Spleen (tissue), 11 donors: ENCODE measurements at regions not wholly inside any gene's neighbourhood (a gene's known extent, or its start where the extent isn't known, plus 50 kb on each side); places are given as distances from the start of the nearest gene placed in this dataset.

Experiments used
- DNase-seq: peaks from one replicate; pipeline ENCODE4 v3.0.0-alpha.2; 2020
- H3K27ac ChIP-seq, 8 donors: fragments of 200-600 bp; sonication (generic) in 7 of 8; 1 replicate in 4 of 8; 2 replicates in 4 of 8; pipeline versions ENCODE4 v1.5.0 to v1.8.0; 2016 to 2021; ENCODE audit warnings: inconsistent platforms in 4 of 8, mild to moderate bottlenecking in 4 of 8, moderate library complexity in 1 of 8
- H3K27me3 ChIP-seq, 7 donors: fragments of 200-600 bp; sonication (generic) in 6 of 7; replicated peaks in 1 of 7; 1 replicate in 4 of 7; 2 replicates in 3 of 7; pipeline versions ENCODE4 v1.5.0 to v1.8.0; 2016 to 2021; ENCODE audit warnings: inconsistent platforms in 3 of 7, mild to moderate bottlenecking in 1 of 7
- H3K36me3 ChIP-seq, 6 donors: fragments of 200-600 bp; sonication (generic) in 5 of 6; 1 replicate in 4 of 6; 2 replicates in 2 of 6; pipeline versions ENCODE4 v1.5.0 to v1.8.0; 2016 to 2021; ENCODE audit warnings: inconsistent platforms in 2 of 6
- H3K4me1 ChIP-seq, 6 donors: fragments of 200-600 bp; sonication (generic) in 5 of 6; 1 replicate in 3 of 6; 2 replicates in 3 of 6; pipeline versions ENCODE4 v1.5.0 to v1.8.0; 2016 to 2021; ENCODE audit warnings: inconsistent platforms in 3 of 6
- H3K4me3 ChIP-seq, 8 donors: fragments of 200-600 bp; sonication (generic) in 7 of 8; 1 replicate in 4 of 8; 2 replicates in 4 of 8; pipeline versions ENCODE4 v1.5.0 to v1.8.0; 2016 to 2021; ENCODE audit warnings: inconsistent platforms in 4 of 8, mild to moderate bottlenecking in 4 of 8, moderate library complexity in 2 of 8
- H3K9me3 ChIP-seq, 8 donors: fragments of 200-600 bp; sonication (generic) in 7 of 8; 1 replicate in 4 of 8; 2 replicates in 4 of 8; pipeline versions ENCODE4 v1.5.0 to v1.8.0; 2016 to 2021; ENCODE audit warnings: inconsistent platforms in 4 of 8
- CTCF ChIP-seq, 11 experiments: fragments of 200-600 bp in 7 of 11; fragments of 450-650 bp in 4 of 11; sonication (generic) in 4 of 11; IDR thresholded peaks in 8 of 11; conservative IDR thresholded peaks in 3 of 11; 1 replicate in 7 of 11; 2 replicates in 4 of 11; pipeline versions ENCODE4 v1.4.0 to v1.8.0; 2016 to 2021; ENCODE audit warnings: antibody characterized with exemption in 11 of 11, inconsistent platforms in 4 of 11, mild to moderate bottlenecking in 1 of 11
- POLR2A ChIP-seq, 3 donors: fragments of 450-650 bp; IDR thresholded peaks; one replicate each; pipeline ENCODE4 v1.5.1; 2017; ENCODE audit warnings: antibody characterized with exemption in 3 of 3, mild to moderate bottlenecking in 1 of 3
- POLR2AphosphoS5 ChIP-seq, 3 donors: sonication (generic); formaldehyde crosslinking; IDR thresholded peaks; one replicate each; pipeline ENCODE4 v1.5.1; 2017; ENCODE audit warnings: antibody characterized with exemption in 3 of 3
- WGBS, 5 donors: extraction: QIAGEN DNeasy Blood & Tissue Kit in 3 of 5; methylation state at CpG; one replicate each; pipeline versions ENCODE4 v1.1.5 to v1.1.7; 2013 to 2018; 5-methylcytosine and 5-hydroxymethylcytosine counted together
- intact Hi-C: fragments of 100-400 bp; cut with DNase I; formaldehyde crosslinking; loops from one replicate; pipeline ENCODE4 v1.15.0; 2023; ENCODE audit warnings: low total_unique reads
- donor health status: healthy with polysubstance abuse.
- donor health status: DM: no; HTN: no; CAD: no; lungs with moderate emphysema.
- donor health status: DM: no; HTN: no; CAD: no.
- donor health status: Bipolar disorder and iron deficiency.
- donor health status: healthy.
- donor health status: DM: no; HTN: no; CAD: no.
- donor health status: DM: yes; HTN: yes; CAD: no.

DNA sequence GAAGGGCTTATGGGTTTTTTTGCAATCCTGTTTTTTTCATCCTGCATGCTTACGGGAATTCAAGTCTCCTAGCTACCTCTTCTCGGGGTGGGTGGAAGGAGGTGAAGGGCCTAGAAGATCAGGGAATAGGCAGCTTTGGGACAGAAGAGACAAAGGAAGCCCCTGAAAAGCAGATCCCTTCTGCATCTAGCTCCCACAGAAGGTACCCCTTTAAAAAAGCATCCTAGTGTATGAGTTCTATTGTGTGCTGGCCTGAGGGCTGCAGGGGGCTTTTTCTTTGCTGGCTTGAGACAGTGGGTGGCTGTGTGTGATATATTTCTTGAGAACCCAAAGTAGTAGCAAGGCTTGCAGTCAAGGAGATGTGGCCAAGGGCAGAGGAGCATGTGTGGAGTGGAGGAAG, 330.5 kb downstream of the MAF start:
- no peak for DNase-seq
- no peaks in the 10 kb centered on the region for H3K27me3 ChIP-seq
- H3K4me1 ChIP-seq = peaks cover 0 to 48% (median 22%) of the 10 kb centered on the region in 6 donors
- 77 to 88% (median 87%) methylated on average over 2 of the region's 2 CpGs for WGBS, 5 donors
- no peak overlapping the region for H3K27ac ChIP-seq
- H3K36me3 ChIP-seq = no peaks in the 10 kb centered on the region
- TF ChIP-seq POLR2A (IDR thresholded peaks at IDR 0.05) (no peak), CTCF (IDR thresholded peaks at IDR 0.05 in 8 of 11, conservative IDR thresholded peaks at IDR 0.05 in 3 of 11) (no peak), POLR2AphosphoS5 (IDR thresholded peaks at IDR 0.05) (no peak)
- no peaks in the 10 kb centered on the region for H3K9me3 ChIP-seq
- intact Hi-C loops = no loop called here
- no peak overlapping the region for H3K4me3 ChIP-seq

GRCh38 chr16:79269211-79269863, 331.2 kb downstream of the MAF start:
- H3K27ac ChIP-seq = peak overlapping the region in 2 of 8 donors; percentile 29 to 44
- WGBS, 5 donors = 42 to 56% (median 49%) methylated on average over 8 of the region's 8 CpGs
- no peak overlapping the region for H3K4me3 ChIP-seq
- TF ChIP-seq POLR2AphosphoS5 (IDR thresholded peaks at IDR 0.05) = no peak
- TF ChIP-seq POLR2A (IDR thresholded peaks at IDR 0.05) = no peak
- TF ChIP-seq CTCF (IDR thresholded peaks at IDR 0.05 in 8 of 11, conservative IDR thresholded peaks at IDR 0.05 in 3 of 11) = no peak
- H3K36me3 ChIP-seq = no peaks in the 10 kb centered on the region
- H3K9me3 ChIP-seq = no peaks in the 10 kb centered on the region
- no peak for DNase-seq
- H3K27me3 ChIP-seq = no peaks in the 10 kb centered on the region
- intact Hi-C loops = no loop called here
- H3K4me1 ChIP-seq = peaks cover 0 to 48% (median 22%) of the 10 kb centered on the region in 6 donors

DNA sequence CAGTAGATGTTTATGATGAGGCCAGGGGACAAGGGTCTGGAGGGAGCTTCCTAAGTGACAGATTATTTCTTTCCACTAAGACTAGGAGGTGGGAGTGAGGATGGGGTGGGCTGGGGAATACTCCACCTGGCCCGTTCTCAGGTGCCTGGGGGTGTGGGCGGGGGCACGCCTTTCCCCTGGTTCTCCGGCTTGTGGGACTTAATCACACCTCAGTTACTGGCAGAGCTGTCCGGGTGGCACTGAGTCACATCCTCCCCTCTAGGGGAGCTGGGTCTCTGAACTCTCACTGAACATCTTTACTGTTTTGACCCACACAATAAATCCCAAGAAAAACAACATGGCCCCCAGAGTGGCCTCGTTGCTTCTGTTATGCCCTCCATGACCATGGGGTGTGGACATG, 332.8 kb downstream of the MAF start:
- Histone ChIP-seq H3K4me3 (no peak overlapping the region), H3K4me1 (peaks cover 0 to 48% (median 22%) of the 10 kb centered on the region in 6 donors), H3K27ac (no peak overlapping the region), H3K27me3 (no peaks in the 10 kb centered on the region), H3K9me3 (no peaks in the 10 kb centered on the region), H3K36me3 (no peaks in the 10 kb centered on the region)
- DNase-seq = no peak
- TF ChIP-seq POLR2AphosphoS5 (IDR thresholded peaks at IDR 0.05) (no peak), POLR2A (IDR thresholded peaks at IDR 0.05) (no peak), CTCF (IDR thresholded peaks at IDR 0.05 in 8 of 11, conservative IDR thresholded peaks at IDR 0.05 in 3 of 11) (no peak)
- intact Hi-C loops = no loop called here
- WGBS, 5 donors = 72 to 92% (median 84%) methylated on average over 6 of the region's 6 CpGs

- DNase-seq = no peak
- 87 to 96% (median 95%) methylated on average over 6 of the region's 6 CpGs for WGBS, 5 donors
- no peak overlapping the region for H3K27ac ChIP-seq
- no peaks in the 10 kb centered on the region for H3K9me3 ChIP-seq
- peaks cover 0 to under 1% (median 0%) of the 10 kb centered on the region in 7 donors for H3K27me3 ChIP-seq
- H3K36me3 ChIP-seq = no peaks in the 10 kb centered on the region
- intact Hi-C loops = no loop called here
- H3K4me3 ChIP-seq = no peak overlapping the region
- TF ChIP-seq POLR2AphosphoS5 (IDR thresholded peaks at IDR 0.05) (no peak), POLR2A (IDR thresholded peaks at IDR 0.05) (no peak), CTCF (IDR thresholded peaks at IDR 0.05 in 8 of 11, conservative IDR thresholded peaks at IDR 0.05 in 3 of 11) (no peak)
- peaks cover 0 to 42% (median 22%) of the 10 kb centered on the region in 6 donors for H3K4me1 ChIP-seq
Measured at GRCh38 chr16:79267146-79267545, 333.4 kb downstream of the MAF start.
